ENCODE measurements at regions not wholly inside any gene's neighbourhood (a gene's known extent, or its start where the extent isn't known, plus 50 kb on each side); places are given as distances from the start of the nearest gene placed in this dataset.

DNA sequence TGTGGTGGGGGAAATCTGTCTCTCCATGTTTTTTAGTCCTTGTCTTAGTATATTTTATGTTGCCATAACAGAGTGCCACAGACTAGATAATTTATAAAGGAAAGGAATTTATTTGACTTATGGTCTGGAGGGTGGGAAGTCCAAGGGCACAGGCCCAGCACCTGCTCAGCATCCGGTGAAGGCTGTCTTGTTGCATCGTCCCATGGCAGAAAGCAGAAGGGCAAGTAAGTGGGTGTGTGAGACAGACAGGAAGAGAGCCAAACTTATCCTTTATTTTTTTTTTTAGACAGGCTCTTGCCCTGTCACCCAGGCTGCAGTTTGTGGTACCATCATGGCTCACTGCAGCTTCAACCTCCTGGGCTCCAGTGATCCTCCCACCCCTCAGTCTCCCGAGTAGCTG lies 98.1 kb downstream of the HS1BP3 start:
- DNase-seq (ENCODE audit: low read depth) = no peak
- TF ChIP-seq, protein P1, sequence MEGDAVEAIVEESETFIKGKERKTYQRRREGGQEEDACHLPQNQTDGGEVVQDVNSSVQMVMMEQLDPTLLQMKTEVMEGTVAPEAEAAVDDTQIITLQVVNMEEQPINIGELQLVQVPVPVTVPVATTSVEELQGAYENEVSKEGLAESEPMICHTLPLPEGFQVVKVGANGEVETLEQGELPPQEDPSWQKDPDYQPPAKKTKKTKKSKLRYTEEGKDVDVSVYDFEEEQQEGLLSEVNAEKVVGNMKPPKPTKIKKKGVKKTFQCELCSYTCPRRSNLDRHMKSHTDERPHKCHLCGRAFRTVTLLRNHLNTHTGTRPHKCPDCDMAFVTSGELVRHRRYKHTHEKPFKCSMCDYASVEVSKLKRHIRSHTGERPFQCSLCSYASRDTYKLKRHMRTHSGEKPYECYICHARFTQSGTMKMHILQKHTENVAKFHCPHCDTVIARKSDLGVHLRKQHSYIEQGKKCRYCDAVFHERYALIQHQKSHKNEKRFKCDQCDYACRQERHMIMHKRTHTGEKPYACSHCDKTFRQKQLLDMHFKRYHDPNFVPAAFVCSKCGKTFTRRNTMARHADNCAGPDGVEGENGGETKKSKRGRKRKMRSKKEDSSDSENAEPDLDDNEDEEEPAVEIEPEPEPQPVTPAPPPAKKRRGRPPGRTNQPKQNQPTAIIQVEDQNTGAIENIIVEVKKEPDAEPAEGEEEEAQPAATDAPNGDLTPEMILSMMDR (conservative IDR thresholded peaks at IDR 0.05; ENCODE audit: low read length) = no peak
- no peak overlapping the region for H3K4me3 ChIP-seq (ENCODE audit: low read length)

DNA sequence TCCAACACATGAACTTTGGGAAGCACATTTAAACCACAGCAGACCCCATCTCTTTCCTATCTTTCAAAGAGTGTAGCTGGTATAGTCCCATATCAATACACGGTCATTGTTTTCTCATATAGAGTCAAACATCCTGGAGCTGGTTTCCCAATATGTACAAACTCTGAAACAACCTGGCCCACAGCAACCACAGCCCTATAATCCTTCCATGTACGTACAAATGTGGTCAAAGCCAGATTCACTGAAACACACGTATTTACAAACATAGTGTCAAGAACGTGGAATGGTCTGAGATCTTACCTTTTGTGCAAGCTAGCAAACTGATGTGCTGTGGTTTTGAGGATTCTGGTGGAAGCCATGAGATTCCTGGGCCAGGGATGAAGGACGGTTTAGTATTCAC lies 97.3 kb downstream of the HS1BP3 start:
- H3K4me3 ChIP-seq (ENCODE audit: low read length) = no peak overlapping the region
- TF ChIP-seq, protein P1 (conservative IDR thresholded peaks at IDR 0.05; ENCODE audit: low read length) = no peak
- DNase-seq (ENCODE audit: low read depth) = no peak

DNA sequence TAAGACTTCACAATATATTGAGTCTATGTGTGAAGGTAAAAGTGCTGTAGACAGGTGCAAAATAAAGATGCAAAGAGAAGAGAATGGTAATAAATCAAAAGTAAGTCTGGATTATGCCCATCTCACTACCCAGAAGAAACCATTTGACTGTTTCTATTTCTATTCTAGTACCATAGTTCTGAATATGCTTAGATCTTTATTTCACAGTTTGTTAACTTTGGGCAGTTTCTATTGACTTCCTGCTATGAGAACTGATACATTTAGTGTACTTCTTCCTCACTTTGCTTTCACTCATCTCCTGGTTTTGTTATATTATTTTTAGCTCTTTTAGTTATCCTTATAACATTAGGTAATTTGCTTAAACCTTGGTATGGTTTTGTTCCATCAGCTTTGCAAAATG lies 94.9 kb downstream of the HS1BP3 start:
- H3K4me3 ChIP-seq (ENCODE audit: low read length) = no peak overlapping the region
- DNase-seq (ENCODE audit: low read depth) = no peak
- TF ChIP-seq, protein P1 (conservative IDR thresholded peaks at IDR 0.05; ENCODE audit: low read length) = no peak

DNA sequence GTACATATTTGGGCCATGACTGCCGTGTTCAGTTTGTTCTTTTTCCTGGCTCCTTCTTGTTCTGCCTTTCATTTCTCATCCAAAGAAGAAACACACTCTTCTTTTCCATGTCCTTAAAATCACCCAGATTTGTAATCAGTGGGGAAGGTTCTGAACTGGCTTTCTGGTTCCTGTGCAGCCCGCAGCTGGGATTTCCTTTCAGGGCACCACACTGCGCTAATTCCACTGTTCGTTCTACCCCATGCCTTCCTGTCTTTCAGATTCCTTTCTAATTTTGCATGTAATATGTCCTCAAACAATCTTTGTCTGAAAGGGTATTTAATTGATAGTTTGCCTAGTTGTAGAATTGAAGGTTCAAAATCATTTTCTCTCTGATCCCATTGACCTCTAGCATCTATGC lies 94.1 kb downstream of the HS1BP3 start:
- H3K4me3 ChIP-seq (ENCODE audit: low read length) = no peak overlapping the region
- TF ChIP-seq, protein P1 (conservative IDR thresholded peaks at IDR 0.05; ENCODE audit: low read length) = no peak
- no peak for DNase-seq (ENCODE audit: low read depth)

DNA sequence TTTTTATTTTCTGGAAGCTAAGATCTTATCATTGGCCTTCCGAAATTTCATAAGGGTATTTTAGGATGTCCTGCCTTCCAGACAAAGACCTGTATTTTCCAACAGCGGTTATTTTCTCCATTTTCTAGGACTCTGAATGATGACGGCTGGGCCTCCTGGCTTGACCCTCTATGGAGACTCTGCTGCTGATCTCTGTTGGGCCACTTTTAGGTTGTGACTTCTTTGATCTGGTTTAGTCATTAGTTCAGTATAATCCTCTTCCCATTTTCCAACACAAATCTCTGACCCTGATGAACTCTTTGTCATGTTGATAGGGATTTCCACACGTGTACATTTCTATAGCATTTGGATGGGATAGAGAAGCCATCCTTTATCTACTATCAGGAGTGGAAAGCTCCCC lies 93.7 kb downstream of the HS1BP3 start:
- TF ChIP-seq, protein P1 (conservative IDR thresholded peaks at IDR 0.05; ENCODE audit: low read length) = no peak
- no peak overlapping the region for H3K4me3 ChIP-seq (ENCODE audit: low read length)
- no peak for DNase-seq (ENCODE audit: low read depth)

DNA sequence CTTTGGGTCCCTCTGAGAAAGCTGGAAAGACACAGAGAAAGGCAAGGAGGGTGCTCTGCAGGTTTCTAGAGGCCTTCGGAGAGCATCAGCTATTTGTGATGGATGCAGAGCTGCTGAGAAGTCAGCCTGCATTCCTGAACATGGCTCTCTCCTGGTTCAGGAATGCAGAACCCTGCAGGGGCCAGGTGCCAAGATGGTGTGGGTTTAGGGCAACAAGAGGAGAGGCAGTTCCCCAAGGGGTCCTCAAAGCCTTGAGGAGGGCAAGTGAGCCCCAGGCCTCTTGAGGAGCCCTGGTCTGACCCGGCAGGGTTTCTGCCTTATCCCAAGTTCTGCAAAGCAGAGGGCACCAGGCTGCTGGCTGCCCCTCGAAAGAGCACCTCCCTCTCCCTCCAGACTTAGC lies 93.3 kb downstream of the HS1BP3 start:
- DNase-seq (ENCODE audit: low read depth) = no peak
- no peak overlapping the region for H3K4me3 ChIP-seq (ENCODE audit: low read length)
- TF ChIP-seq, protein P1 (conservative IDR thresholded peaks at IDR 0.05; ENCODE audit: low read length) = no peak

DNA sequence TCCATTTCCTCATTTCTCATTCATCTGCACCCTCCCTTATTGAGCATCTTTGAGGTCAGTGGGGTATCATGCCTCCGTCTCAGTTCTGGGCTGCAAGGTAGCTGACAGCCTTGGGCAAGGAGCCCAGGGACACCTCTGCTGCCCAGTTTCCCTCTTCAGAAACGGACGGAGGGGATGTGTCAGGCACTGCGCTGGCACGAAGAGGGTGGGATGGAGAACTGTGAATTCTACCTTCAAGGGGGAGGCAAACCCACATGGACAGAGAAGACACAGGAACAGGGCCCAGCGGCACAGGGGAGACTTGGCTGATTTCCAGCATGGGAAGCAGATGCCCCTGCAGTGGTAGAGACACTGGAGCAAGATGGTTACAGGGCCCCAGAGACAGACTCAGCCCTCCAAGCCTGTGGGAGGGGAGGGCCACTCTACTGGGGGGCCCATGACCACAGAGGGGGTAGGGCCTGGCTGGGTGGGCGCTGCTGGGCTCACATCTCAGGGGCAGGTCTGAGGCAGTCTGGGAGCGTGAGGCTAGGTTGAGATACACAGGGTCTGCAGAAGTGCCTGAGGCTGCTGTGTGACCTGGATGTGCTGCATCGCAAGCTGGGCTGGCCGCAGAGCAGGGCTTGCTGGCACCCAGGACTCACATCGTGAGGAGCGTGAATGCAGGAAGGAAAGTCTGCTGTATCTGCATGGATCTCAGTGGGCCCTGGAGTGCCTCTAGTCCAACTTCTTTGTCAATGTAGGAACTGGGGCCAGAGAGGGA lies 92.3 kb downstream of the HS1BP3 start:
- TF ChIP-seq, protein P1 (conservative IDR thresholded peaks at IDR 0.05; ENCODE audit: low read length) = no peak
- DNase-seq (ENCODE audit: low read depth) = no peak
- no peak overlapping the region for H3K4me3 ChIP-seq (ENCODE audit: low read length)

All from AG10803 (cell line).